ENCODE measurements at regions not wholly inside any gene's neighbourhood (a gene's known extent, or its start where the extent isn't known, plus 50 kb on each side); places are given as distances from the start of the nearest gene placed in this dataset.

DNA sequence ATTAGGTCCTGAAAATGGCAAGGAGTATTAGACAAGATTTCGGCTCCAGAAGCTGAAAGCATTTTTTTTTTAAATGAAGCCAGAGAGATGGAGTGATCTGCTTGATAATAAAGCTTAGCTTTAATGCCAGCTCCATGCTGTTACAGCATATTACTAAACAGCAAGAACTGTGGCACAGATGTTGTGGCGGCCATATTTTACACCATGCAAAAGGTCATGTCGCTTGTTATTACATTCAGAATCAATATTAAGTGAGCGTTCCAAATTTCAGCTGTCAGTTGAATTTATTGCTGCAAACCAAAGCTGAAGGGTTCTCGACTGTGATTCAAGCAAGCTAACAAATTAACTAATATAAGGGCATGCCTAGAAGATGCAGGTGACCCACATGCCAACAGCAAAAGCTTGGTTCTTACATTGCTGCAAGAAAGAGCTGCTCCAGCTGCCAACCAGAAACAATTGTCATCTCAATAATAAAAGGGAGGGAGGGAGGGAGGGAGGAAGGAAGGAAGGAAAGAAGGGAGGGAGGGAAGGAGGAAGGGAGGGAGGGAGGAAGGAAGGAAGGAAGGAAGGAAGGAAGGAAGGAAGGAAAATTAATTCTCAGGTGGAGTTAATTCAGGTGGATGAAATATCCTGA is 517.7 kb upstream of the WWC1 start:
- WGBS, 2 donors, result 91% methylated on average over 5 of the region's 5 CpGs
- DNase-seq (no peak), ATAC-seq (ENCODE audit: low FRiP score) (no peak)
- Histone ChIP-seq H3K4me1 (ENCODE audit: control insufficient read depth in 1 of 2, insufficient read depth in 2 of 2, low read length in 2 of 2) (peaks cover 0 to 3% of the 10 kb centered on the region in 2 donors), H3K36me3 (ENCODE audit: control insufficient read depth in 1 of 2, insufficient read depth in 2 of 2, low read length in 1 of 2) (no peaks in the 10 kb centered on the region), H3K4me3 (ENCODE audit: low read length in 2 of 2) (no peak overlapping the region), H3K9me3 (ENCODE audit: control insufficient read depth, low read length) (no peaks in the 10 kb centered on the region), H3K27me3 (ENCODE audit: control insufficient read depth in 1 of 2, insufficient read depth in 2 of 2, low read length in 1 of 2) (peaks cover 0 to 1% of the 10 kb centered on the region in 2 donors), H3K27ac (ENCODE audit: low read depth in 1 of 2, low read length in 2 of 2) (no peak overlapping the region)
- intact Hi-C loops (cut with DNase I), result no loop called here

DNA sequence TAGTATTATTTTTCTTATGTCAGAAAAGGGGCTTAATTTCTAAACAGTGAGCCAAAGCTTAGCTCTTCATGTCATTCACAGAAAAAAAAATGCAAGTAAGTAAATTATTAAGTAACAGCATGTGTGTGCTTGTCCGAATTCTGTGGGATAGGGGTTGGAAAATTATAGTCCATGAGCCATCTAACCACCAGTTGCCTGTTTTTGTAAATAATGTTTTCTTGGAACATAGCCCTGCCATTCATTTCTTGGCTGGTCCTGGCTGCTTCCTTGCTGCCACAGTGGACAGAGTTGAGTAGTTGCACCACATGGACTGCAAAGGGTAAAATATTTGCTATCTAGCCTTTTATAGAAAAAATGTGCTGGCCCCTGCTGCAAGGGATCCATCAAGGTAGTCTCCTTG is 513.7 kb upstream of the WWC1 start:
- 27 to 37% methylated on average over 1 of the region's 1 CpG for WGBS, 2 donors
- no peak for DNase-seq
- intact Hi-C loops (cut with DNase I), result no loop called here

DNA sequence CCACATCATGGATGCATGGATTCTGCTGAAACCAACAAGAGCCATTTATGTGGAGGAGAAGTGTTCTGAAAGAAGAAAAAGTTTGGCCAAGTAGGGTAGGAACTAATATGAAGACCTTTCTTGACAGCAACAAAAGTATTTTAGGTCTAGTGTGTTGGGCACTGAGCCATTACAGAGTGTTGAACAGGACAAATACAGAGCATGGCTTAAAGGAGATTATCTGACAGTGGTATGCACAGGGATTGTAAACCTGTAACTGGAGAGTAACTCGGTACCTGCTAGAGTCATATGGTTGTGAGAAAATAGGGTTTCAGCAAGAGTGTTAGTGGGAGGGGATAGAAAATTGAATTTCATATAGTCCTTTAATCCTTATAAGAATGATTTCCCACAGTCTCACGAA is 513.2 kb upstream of the WWC1 start:
- intact Hi-C loops (cut with DNase I), result no loop called here
- DNase-seq, result no peak
- ATAC-seq (ENCODE audit: low FRiP score), result no peak
- H3K27me3 ChIP-seq (ENCODE audit: control insufficient read depth in 1 of 2, insufficient read depth in 2 of 2, low read length in 1 of 2), result no peaks in the 10 kb centered on the region
- WGBS, 2 donors, result 91 to 96% methylated on average over 2 of the region's 2 CpGs
- no peaks in the 10 kb centered on the region for H3K9me3 ChIP-seq (ENCODE audit: control insufficient read depth, low read length)
- no peaks in the 10 kb centered on the region for H3K36me3 ChIP-seq (ENCODE audit: control insufficient read depth in 1 of 2, insufficient read depth in 2 of 2, low read length in 1 of 2)
- peaks cover 0 to 3% of the 10 kb centered on the region in 2 donors for H3K4me1 ChIP-seq (ENCODE audit: control insufficient read depth in 1 of 2, insufficient read depth in 2 of 2, low read length in 2 of 2)
- H3K27ac ChIP-seq (ENCODE audit: low read depth in 1 of 2, low read length in 2 of 2), result no peak overlapping the region
- no peak overlapping the region for H3K4me3 ChIP-seq (ENCODE audit: low read length in 2 of 2)

More for the DNA sequence above, 513.7 kb upstream of the WWC1 start:
- Histone ChIP-seq H3K9me3 (ENCODE audit: control insufficient read depth, low read length) (no peaks in the 10 kb centered on the region), H3K36me3 (ENCODE audit: control insufficient read depth in 1 of 2, insufficient read depth in 2 of 2, low read length in 1 of 2) (no peaks in the 10 kb centered on the region), H3K4me1 (ENCODE audit: control insufficient read depth in 1 of 2, insufficient read depth in 2 of 2, low read length in 2 of 2) (peaks cover 0 to 3% of the 10 kb centered on the region in 2 donors), H3K4me3 (ENCODE audit: low read length in 2 of 2) (no peak overlapping the region), H3K27me3 (ENCODE audit: control insufficient read depth in 1 of 2, insufficient read depth in 2 of 2, low read length in 1 of 2) (no peaks in the 10 kb centered on the region), H3K27ac (ENCODE audit: low read depth in 1 of 2, low read length in 2 of 2) (no peak overlapping the region)
- no peak for ATAC-seq (ENCODE audit: low FRiP score)

GRCh38 chr5:167779644-167780043 is 511.8 kb upstream of the WWC1 start:
- no peak for ATAC-seq (ENCODE audit: low FRiP score)
- Histone ChIP-seq H3K36me3 (ENCODE audit: control insufficient read depth in 1 of 2, insufficient read depth in 2 of 2, low read length in 1 of 2) (no peaks in the 10 kb centered on the region), H3K4me1 (ENCODE audit: control insufficient read depth in 1 of 2, insufficient read depth in 2 of 2, low read length in 2 of 2) (peaks cover 0 to 3% of the 10 kb centered on the region in 2 donors), H3K4me3 (ENCODE audit: low read length in 2 of 2) (no peak overlapping the region), H3K9me3 (ENCODE audit: control insufficient read depth, low read length) (no peaks in the 10 kb centered on the region), H3K27me3 (ENCODE audit: control insufficient read depth in 1 of 2, insufficient read depth in 2 of 2, low read length in 1 of 2) (no peaks in the 10 kb centered on the region), H3K27ac (ENCODE audit: low read depth in 1 of 2, low read length in 2 of 2) (peak overlapping the region in 1 of 2 donors; percentile 53)
- DNase-seq, result no peak
- WGBS, 2 donors, result 6 to 9% methylated on average over 3 of the region's 3 CpGs
- intact Hi-C loops (cut with DNase I), result no loop called here

DNA sequence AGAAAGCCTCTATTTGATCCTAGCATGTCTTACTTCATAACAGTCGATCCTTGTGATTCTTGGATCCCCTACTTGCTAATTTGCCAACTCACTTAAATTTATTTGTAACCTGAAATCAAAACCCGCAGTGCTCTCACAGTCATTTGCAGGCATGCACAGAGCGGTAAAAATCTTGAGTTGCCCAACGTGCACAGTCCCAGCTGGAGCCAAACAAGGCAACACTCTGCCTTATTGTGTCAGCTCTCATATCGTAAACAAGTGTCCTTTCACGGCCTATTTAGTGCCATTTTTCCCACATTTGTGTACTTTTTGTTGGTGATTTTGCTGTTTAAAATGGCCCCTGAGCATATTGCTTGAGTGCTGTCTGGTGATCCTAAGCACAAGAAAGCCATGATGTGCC is 511.3 kb upstream of the WWC1 start:
- Histone ChIP-seq H3K4me3 (ENCODE audit: low read length in 2 of 2) (no peak overlapping the region), H3K4me1 (ENCODE audit: control insufficient read depth in 1 of 2, insufficient read depth in 2 of 2, low read length in 2 of 2) (peaks cover 0 to 3% of the 10 kb centered on the region in 2 donors), H3K36me3 (ENCODE audit: control insufficient read depth in 1 of 2, insufficient read depth in 2 of 2, low read length in 1 of 2) (no peaks in the 10 kb centered on the region), H3K9me3 (ENCODE audit: control insufficient read depth, low read length) (no peaks in the 10 kb centered on the region), H3K27me3 (ENCODE audit: control insufficient read depth in 1 of 2, insufficient read depth in 2 of 2, low read length in 1 of 2) (no peaks in the 10 kb centered on the region), H3K27ac (ENCODE audit: low read depth in 1 of 2, low read length in 2 of 2) (no peak overlapping the region)
- WGBS, 2 donors, result 37 to 50% methylated on average over 6 of the region's 6 CpGs
- DNase-seq (no peak), ATAC-seq (ENCODE audit: low FRiP score) (no peak)
- intact Hi-C loops (cut with DNase I), result no loop called here

DNA sequence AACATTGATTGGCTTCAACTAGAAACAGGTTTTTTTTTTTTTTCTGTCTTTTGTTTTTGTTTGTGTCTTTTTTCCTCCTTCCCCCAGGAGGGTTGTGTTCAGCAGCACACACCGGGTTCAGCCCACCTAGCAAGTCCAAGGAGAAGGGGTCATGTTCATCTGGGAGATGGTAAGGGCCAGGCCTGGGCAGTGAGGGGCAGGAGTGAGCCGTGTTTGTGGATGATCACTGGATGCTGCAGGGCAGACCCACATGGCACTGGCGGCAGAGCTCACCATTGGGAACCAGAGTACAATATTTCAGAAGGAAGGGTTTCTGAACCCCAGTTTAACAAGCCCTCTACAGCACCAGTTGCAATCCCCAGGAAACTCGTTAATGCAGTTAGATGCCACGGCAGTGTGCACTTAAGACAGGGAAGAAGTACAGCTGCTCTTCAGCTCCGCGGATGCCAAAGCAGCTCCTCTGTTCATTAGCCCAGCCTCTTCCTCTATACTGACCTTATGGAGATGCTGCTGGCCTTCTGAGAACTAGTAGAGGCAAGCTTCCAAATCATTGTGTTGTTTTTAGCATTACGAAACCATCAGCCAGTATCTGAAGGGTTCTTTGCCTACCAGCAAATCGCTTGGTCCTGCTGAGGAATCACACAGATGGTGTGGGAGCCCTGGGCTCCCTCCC is 508.2 kb upstream of the WWC1 start:
- Histone ChIP-seq H3K9me3 (ENCODE audit: control insufficient read depth, low read length) (no peaks in the 10 kb centered on the region), H3K4me3 (ENCODE audit: low read length in 2 of 2) (no peak overlapping the region), H3K36me3 (ENCODE audit: control insufficient read depth in 1 of 2, insufficient read depth in 2 of 2, low read length in 1 of 2) (no peaks in the 10 kb centered on the region), H3K27me3 (ENCODE audit: control insufficient read depth in 1 of 2, insufficient read depth in 2 of 2, low read length in 1 of 2) (no peaks in the 10 kb centered on the region), H3K4me1 (ENCODE audit: control insufficient read depth in 1 of 2, insufficient read depth in 2 of 2, low read length in 2 of 2) (no peaks in the 10 kb centered on the region), H3K27ac (ENCODE audit: low read depth in 1 of 2, low read length in 2 of 2) (no peak overlapping the region)
- intact Hi-C loops (cut with DNase I), result no loop called here
- WGBS, 2 donors, result 95 to 96% methylated on average over 9 of the region's 9 CpGs
- DNase-seq, result peak in 1 of 2 donors; percentile 37
- ATAC-seq (ENCODE audit: low FRiP score), result no peak

DNA sequence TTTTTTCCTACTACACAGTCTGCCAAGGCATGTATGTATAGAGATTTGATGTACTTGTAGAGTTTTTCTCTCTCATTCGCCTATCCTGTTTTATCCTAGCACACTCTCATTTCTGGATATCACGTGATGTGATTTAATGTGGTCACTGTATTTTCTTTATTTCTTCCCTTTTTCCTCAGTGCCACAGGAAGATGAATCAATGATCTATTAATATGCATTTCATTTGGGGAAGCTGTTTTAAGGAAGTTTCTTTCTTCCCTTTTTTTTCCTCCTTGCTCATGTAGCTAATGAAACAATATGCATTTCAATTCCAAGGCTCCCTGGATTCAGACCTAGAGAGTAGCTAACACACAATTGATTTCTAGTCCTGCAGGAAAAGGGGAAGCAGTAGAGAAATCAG is 506.3 kb upstream of the WWC1 start:
- DNase-seq, result no peak
- H3K36me3 ChIP-seq (ENCODE audit: control insufficient read depth in 1 of 2, insufficient read depth in 2 of 2, low read length in 1 of 2), result no peaks in the 10 kb centered on the region
- H3K27ac ChIP-seq (ENCODE audit: low read depth in 1 of 2, low read length in 2 of 2), result no peak overlapping the region
- no peaks in the 10 kb centered on the region for H3K4me1 ChIP-seq (ENCODE audit: control insufficient read depth in 1 of 2, insufficient read depth in 2 of 2, low read length in 2 of 2)
- WGBS, 2 donors, result 65 to 72% methylated on average over 2 of the region's 2 CpGs
- no peak overlapping the region for H3K4me3 ChIP-seq (ENCODE audit: low read length in 2 of 2)
- ATAC-seq (ENCODE audit: low FRiP score), result no peak
- intact Hi-C loops (cut with DNase I), result loop anchor here in 1 of 2 donors (5.0 kb wide), 1 partner anchor 58 kb away; no protein-coding TSS in a partner anchor
- no peaks in the 10 kb centered on the region for H3K27me3 ChIP-seq (ENCODE audit: control insufficient read depth in 1 of 2, insufficient read depth in 2 of 2, low read length in 1 of 2)
- no peaks in the 10 kb centered on the region for H3K9me3 ChIP-seq (ENCODE audit: control insufficient read depth, low read length)

- intact Hi-C loops (cut with DNase I), result loop anchor here in 1 of 2 donors (5.0 kb wide), 1 partner anchor 59 kb away; no protein-coding TSS in a partner anchor
- Histone ChIP-seq H3K27me3 (ENCODE audit: control insufficient read depth in 1 of 2, insufficient read depth in 2 of 2, low read length in 1 of 2) (no peaks in the 10 kb centered on the region), H3K4me3 (ENCODE audit: low read length in 2 of 2) (no peak overlapping the region), H3K9me3 (ENCODE audit: control insufficient read depth, low read length) (no peaks in the 10 kb centered on the region), H3K27ac (ENCODE audit: low read depth in 1 of 2, low read length in 2 of 2) (no peak overlapping the region), H3K4me1 (ENCODE audit: control insufficient read depth in 1 of 2, insufficient read depth in 2 of 2, low read length in 2 of 2) (no peaks in the 10 kb centered on the region), H3K36me3 (ENCODE audit: control insufficient read depth in 1 of 2, insufficient read depth in 2 of 2, low read length in 1 of 2) (no peaks in the 10 kb centered on the region)
- ATAC-seq (ENCODE audit: low FRiP score) (no peak), DNase-seq (no peak)
- 77 to 84% methylated on average over 1 of the region's 1 CpG for WGBS, 2 donors
Observed at GRCh38 chr5:167785901-167786300, 505.5 kb upstream of the WWC1 start.

All from aorta (tissue), 5 donors.